DND-41 (cell line): ENCODE measurements at regions not wholly inside any gene's neighbourhood (a gene's known extent, or its start where the extent isn't known, plus 50 kb on each side); places are given as distances from the start of the nearest gene placed in this dataset.

Source experiments
- ATAC-seq: fragments of 200-7000 bp; cut with Tn5 transposase; 3 replicates; pipeline ENCODE4 v1.9.1; 2021; ENCODE audit warnings: low read depth; ENCODE audit not compliant: insufficient read depth
- DNase-seq: peaks from one replicate; pipeline ENCODE4 v3.0.0-alpha.2; 2020
- H2AFZ ChIP-seq: 2 replicates; pipeline ENCODE4 v1.6.0; 2012; ENCODE audit warnings: low read depth, low read length
- H3K27ac ChIP-seq: 2 replicates; pipeline ENCODE4 v1.5.1; 2012; ENCODE audit warnings: low read length, inconsistent platforms
- H3K27me3 ChIP-seq: fragments of 200-600 bp; sonication (generic); 2 replicates; pipeline ENCODE4 v1.6.0; 2012; ENCODE audit warnings: low read length, mild to moderate bottlenecking, inconsistent platforms; ENCODE audit not compliant: insufficient read depth, poor library complexity
- H3K36me3 ChIP-seq: 2 replicates; pipeline ENCODE4 v1.5.1; 2012; ENCODE audit warnings: low read length, inconsistent platforms; ENCODE audit not compliant: insufficient read depth
- H3K4me1 ChIP-seq: 2 replicates; pipeline ENCODE4 v1.5.1; 2012; ENCODE audit warnings: mild to moderate bottlenecking, low read length; ENCODE audit not compliant: insufficient read depth
- H3K4me2 ChIP-seq: 2 replicates; pipeline ENCODE4 v1.6.0; 2012; ENCODE audit warnings: mild to moderate bottlenecking, moderate library complexity, low read length, inconsistent platforms; ENCODE audit not compliant: insufficient read depth
- H3K4me3 ChIP-seq, 2 experiments: fragments of 200-600 bp in 1 of 2; shearing (Covaris generic) in 1 of 2; 2 replicates each; pipeline ENCODE4 v1.5.1; 2012 to 2016; ENCODE audit warnings: inconsistent platforms in 2 of 2, low read length in 2 of 2, mild to moderate bottlenecking in 2 of 2, low read depth in 1 of 2, moderate library complexity in 1 of 2
- H3K79me2 ChIP-seq: 2 replicates; pipeline ENCODE4 v1.6.0; 2012; ENCODE audit warnings: low read length, inconsistent platforms; ENCODE audit not compliant: insufficient read depth
- H3K9ac ChIP-seq: 2 replicates; pipeline ENCODE4 v1.6.0; 2012; ENCODE audit warnings: low read depth, mild to moderate bottlenecking, inconsistent platforms, low read length, moderate library complexity
- H3K9me3 ChIP-seq: 2 replicates; pipeline ENCODE4 v1.5.1; 2012; ENCODE audit warnings: low read length, moderate library complexity, mild to moderate bottlenecking, inconsistent platforms; ENCODE audit not compliant: insufficient read depth, severe bottlenecking
- H4K20me1 ChIP-seq: 2 replicates; pipeline ENCODE4 v1.6.0; 2012; ENCODE audit warnings: low read length; ENCODE audit not compliant: insufficient read depth
- CTCF ChIP-seq: IDR thresholded peaks from 2 replicates; pipeline ENCODE4 v1.5.1; 2012; ENCODE audit warnings: borderline replicate concordance, low read length, moderate library complexity, mild to moderate bottlenecking; ENCODE audit not compliant: poor library complexity, severe bottlenecking; ENCODE audit errors: extremely low read depth
- EZH2 ChIP-seq: IDR thresholded peaks from 3 replicates; pipeline ENCODE4 v1.6.1; 2012; ENCODE audit warnings: borderline replicate concordance, low read depth, mild to moderate bottlenecking, moderate library complexity, low read length, inconsistent platforms; ENCODE audit not compliant: severe bottlenecking

- Histone ChIP-seq H3K4me3 (no peak overlapping the region), H3K4me1 (no peaks in the 10 kb centered on the region), H3K27ac (no peak overlapping the region), H3K9ac (no peak overlapping the region), H3K79me2 (no peaks in the 10 kb centered on the region), H3K4me2 (no peak overlapping the region), H4K20me1 (no peaks in the 10 kb centered on the region), H2AFZ (no peak overlapping the region), H3K27me3 (no peaks in the 10 kb centered on the region), H3K36me3 (no peaks in the 10 kb centered on the region), H3K9me3 (no peaks in the 10 kb centered on the region)
- TF ChIP-seq CTCF (no peak), EZH2 (no peak)
- ATAC-seq (no peak), DNase-seq (no peak)
Measured at GRCh38 chr6:113451049-113451448, 406.1 kb upstream of the MARCKS start.

GRCh38 chr6:113457198-113457597, 399.9 kb upstream of the MARCKS start:
- H3K4me1 ChIP-seq, result no peaks in the 10 kb centered on the region
- no peaks in the 10 kb centered on the region for H3K36me3 ChIP-seq
- H4K20me1 ChIP-seq, result no peaks in the 10 kb centered on the region
- H3K4me3 ChIP-seq, result no peak overlapping the region
- H3K27ac ChIP-seq, result no peak overlapping the region
- no peaks in the 10 kb centered on the region for H3K79me2 ChIP-seq
- no peak overlapping the region for H3K4me2 ChIP-seq
- H3K27me3 ChIP-seq, result no peaks in the 10 kb centered on the region
- H3K9me3 ChIP-seq, result no peaks in the 10 kb centered on the region
- ATAC-seq (no peak), DNase-seq (no peak)
- H3K9ac ChIP-seq, result no peak overlapping the region
- H2AFZ ChIP-seq, result no peak overlapping the region
- TF ChIP-seq EZH2, result no peak
- no peak for TF ChIP-seq CTCF

GRCh38 chr6:113457751-113458150, 399.4 kb upstream of the MARCKS start:
- Histone ChIP-seq H4K20me1 (no peaks in the 10 kb centered on the region), H3K79me2 (no peaks in the 10 kb centered on the region), H2AFZ (no peak overlapping the region), H3K4me2 (no peak overlapping the region), H3K36me3 (no peaks in the 10 kb centered on the region), H3K9me3 (no peaks in the 10 kb centered on the region), H3K4me3 (no peak overlapping the region), H3K4me1 (no peaks in the 10 kb centered on the region), H3K27me3 (no peaks in the 10 kb centered on the region), H3K27ac (no peak overlapping the region), H3K9ac (no peak overlapping the region)
- ATAC-seq, result no peak
- no peak for DNase-seq
- TF ChIP-seq CTCF (no peak), EZH2 (no peak)
